ENCODE measurements at regions not wholly inside any gene's neighbourhood (a gene's known extent, or its start where the extent isn't known, plus 50 kb on each side); places are given as distances from the start of the nearest gene placed in this dataset.

DNA sequence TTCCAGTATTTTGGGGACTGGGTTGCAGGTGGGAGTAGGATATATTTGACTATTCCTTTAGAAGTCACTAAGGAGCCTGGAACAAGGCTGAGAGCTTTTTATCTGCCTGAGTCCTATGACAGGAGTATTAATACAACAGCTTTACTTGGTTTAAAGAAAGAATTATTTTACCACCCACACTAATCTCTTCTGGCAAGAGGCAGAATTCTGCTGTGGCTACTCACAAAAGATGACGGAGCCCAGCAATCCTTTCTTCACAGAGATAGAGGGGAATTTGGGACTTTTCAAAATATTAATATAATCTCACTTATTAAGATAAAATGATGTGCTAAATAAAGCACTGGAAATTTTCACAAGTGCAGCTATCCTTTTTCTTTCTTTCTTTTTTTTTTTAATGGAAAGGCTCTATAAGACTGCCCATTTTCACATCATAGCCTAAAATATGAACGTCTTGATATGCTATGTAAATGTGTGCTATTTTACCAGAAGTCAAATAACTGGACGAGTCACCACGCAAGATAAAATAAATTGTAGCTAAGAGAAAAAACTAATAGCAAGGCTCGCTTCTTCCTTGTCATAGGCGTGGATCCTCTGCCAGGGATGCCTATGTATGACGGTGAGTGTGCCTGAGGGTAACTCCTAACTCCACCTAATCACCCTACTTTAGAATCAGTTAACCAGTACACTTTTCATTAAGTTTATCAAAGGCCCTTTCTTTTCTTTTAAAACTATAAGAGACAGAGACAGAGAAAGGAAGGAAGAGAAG lies 76.3 kb downstream of the ZNF608 start:
- TF ChIP-seq, protein P1, sequence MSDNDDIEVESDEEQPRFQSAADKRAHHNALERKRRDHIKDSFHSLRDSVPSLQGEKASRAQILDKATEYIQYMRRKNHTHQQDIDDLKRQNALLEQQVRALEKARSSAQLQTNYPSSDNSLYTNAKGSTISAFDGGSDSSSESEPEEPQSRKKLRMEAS (IDR thresholded peaks at IDR 0.05; ENCODE audit: insufficient read depth, insufficient read length) = no peak
- TF ChIP-seq, protein P2, sequence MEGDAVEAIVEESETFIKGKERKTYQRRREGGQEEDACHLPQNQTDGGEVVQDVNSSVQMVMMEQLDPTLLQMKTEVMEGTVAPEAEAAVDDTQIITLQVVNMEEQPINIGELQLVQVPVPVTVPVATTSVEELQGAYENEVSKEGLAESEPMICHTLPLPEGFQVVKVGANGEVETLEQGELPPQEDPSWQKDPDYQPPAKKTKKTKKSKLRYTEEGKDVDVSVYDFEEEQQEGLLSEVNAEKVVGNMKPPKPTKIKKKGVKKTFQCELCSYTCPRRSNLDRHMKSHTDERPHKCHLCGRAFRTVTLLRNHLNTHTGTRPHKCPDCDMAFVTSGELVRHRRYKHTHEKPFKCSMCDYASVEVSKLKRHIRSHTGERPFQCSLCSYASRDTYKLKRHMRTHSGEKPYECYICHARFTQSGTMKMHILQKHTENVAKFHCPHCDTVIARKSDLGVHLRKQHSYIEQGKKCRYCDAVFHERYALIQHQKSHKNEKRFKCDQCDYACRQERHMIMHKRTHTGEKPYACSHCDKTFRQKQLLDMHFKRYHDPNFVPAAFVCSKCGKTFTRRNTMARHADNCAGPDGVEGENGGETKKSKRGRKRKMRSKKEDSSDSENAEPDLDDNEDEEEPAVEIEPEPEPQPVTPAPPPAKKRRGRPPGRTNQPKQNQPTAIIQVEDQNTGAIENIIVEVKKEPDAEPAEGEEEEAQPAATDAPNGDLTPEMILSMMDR (IDR thresholded peaks at IDR 0.05; ENCODE audit: extremely low read depth in 1 of 2, insufficient read depth in 1 of 2, low read depth in 1 of 2, low read length in 2 of 2) = no peak
- TF ChIP-seq POLR2AphosphoS5 (IDR thresholded peaks at IDR 0.05; ENCODE audit: insufficient read depth, low read depth, low read length) (no peak), JUN (IDR thresholded peaks at IDR 0.05; ENCODE audit: borderline replicate concordance, insufficient read depth, insufficient read length, low read depth) (no peak), GATA2 (IDR thresholded peaks at IDR 0.05; ENCODE audit: insufficient read depth, insufficient read length, low read depth, low read length) (no peak), MYC (IDR thresholded peaks at IDR 0.05; ENCODE audit: low read depth, low read length) (no peak), POLR2A (IDR thresholded peaks at IDR 0.05; ENCODE audit: low read depth, low read length) (no peak), FOS (IDR thresholded peaks at IDR 0.05; ENCODE audit: borderline replicate concordance, insufficient read depth, low read length) (no peak), EZH2 (IDR thresholded peaks at IDR 0.05; ENCODE audit: borderline replicate concordance, low read depth, low read length, severe bottlenecking) (no peak)
- Histone ChIP-seq H3K36me3 (ENCODE audit: control insufficient read depth in 2 of 2, extremely low read depth in 1 of 2, insufficient read depth in 2 of 2, low read length in 2 of 2) (no peaks in the 10 kb centered on the region), H3K27ac (ENCODE audit: insufficient read depth, low read depth, low read length) (no peak overlapping the region), H3K4me2 (ENCODE audit: insufficient read depth, low read length) (no peak overlapping the region), H3K27me3 (ENCODE audit: control insufficient read depth in 2 of 2, insufficient read depth in 2 of 2, low read length in 2 of 2) (no peaks in the 10 kb centered on the region), H2AFZ (ENCODE audit: low read depth, low read length) (no peak overlapping the region), H3K4me3 (replicated peaks in 1 of 3; ENCODE audit: insufficient read depth in 1 of 3, low read depth in 1 of 3, low read length in 3 of 3) (no peak overlapping the region), H4K20me1 (replicated peaks; ENCODE audit: control insufficient read depth, extremely low read depth, insufficient read depth, low read length) (no peaks in the 10 kb centered on the region), H3K9me3 (replicated peaks; ENCODE audit: control insufficient read depth, insufficient read depth, low read length) (no peaks in the 10 kb centered on the region), H3K9ac (replicated peaks; ENCODE audit: extremely low read depth, insufficient read depth, low read length) (no peak overlapping the region), H3K4me1 (ENCODE audit: control insufficient read depth, extremely low read depth, insufficient read depth, low read length) (no peaks in the 10 kb centered on the region), H3K79me2 (ENCODE audit: control insufficient read depth, insufficient read depth, low read length) (peaks cover 2% of the 10 kb centered on the region), H3K9me1 (replicated peaks; ENCODE audit: control insufficient read depth, extremely low read depth, insufficient read depth, low read length) (no peaks in the 10 kb centered on the region)
- CTCF ChIA-PET = interaction anchor here (1.1 to 1.5 kb wide), 4 partner anchors 9 to 19 kb away, joined by 3 read pairs; no protein-coding TSS in a partner anchor
- FAIRE-seq (no peak), DNase-seq (ENCODE audit: low read depth, low spot score) (no peak)
- POLR2A ChIA-PET = no interaction called here
- intact Hi-C loops (cut with micrococcal nuclease) = no loop called here
- dilution Hi-C loops (cut with MboI; ENCODE audit: extremely low pct_ligation_motif_present, low sequenced_read_pairs) = no loop called here
- BruUV-seq (replicated peaks) = no TSS peak

Measured in endothelial cell of umbilical vein (primary cell).